ENCODE measurements at regions not wholly inside any gene's neighbourhood (a gene's known extent, or its start where the extent isn't known, plus 50 kb on each side); places are given as distances from the start of the nearest gene placed in this dataset.

DNA sequence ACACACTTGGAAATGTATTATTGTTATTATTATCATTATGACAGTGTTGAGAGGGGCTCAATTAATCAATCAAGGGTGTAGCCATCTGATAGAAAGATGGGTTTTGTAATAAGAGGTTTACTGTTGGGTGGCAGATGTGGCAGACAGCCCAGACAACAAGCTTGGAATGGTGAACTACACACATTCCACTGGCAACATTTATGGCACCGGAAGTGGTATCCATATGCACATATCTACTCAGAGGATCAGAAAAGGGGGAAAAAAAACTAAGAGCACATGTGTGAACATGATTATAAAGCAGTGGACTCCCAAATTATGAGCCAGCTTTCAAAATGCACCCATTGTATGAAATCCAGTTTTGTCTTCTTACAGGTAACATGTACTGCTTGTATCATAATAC, 125.9 kb upstream of the ARX start:
- no peaks in the 10 kb centered on the region for H3K4me1 ChIP-seq (ENCODE audit: insufficient read depth)
- H4K20me1 ChIP-seq (ENCODE audit: insufficient read depth, poor library complexity, severe bottlenecking): no peaks in the 10 kb centered on the region
- no peaks in the 10 kb centered on the region for H3K36me3 ChIP-seq (replicated peaks; ENCODE audit: insufficient read depth, low read depth)
- H3K27ac ChIP-seq: no peak overlapping the region
- H3K9me2 ChIP-seq (replicated peaks; ENCODE audit: insufficient read depth): no peaks in the 10 kb centered on the region
- H3K27me3 ChIP-seq: peaks cover 16% of the 10 kb centered on the region
- no peak for DNase-seq (ENCODE audit: low spot score)
- WGBS (ENCODE audit: low lambda C conversion rate, missing lambda C conversion rate): 93% methylated on average over 1 of the region's 1 CpG
- TF ChIP-seq EZH2phosphoT487 (IDR thresholded peaks at IDR 0.05; ENCODE audit: low read depth, severe bottlenecking, unreplicated experiment) (no peak), EZH2 (IDR thresholded peaks at IDR 0.05; ENCODE audit: borderline replicate concordance) (no peak)
- TF ChIP-seq, protein P1, sequence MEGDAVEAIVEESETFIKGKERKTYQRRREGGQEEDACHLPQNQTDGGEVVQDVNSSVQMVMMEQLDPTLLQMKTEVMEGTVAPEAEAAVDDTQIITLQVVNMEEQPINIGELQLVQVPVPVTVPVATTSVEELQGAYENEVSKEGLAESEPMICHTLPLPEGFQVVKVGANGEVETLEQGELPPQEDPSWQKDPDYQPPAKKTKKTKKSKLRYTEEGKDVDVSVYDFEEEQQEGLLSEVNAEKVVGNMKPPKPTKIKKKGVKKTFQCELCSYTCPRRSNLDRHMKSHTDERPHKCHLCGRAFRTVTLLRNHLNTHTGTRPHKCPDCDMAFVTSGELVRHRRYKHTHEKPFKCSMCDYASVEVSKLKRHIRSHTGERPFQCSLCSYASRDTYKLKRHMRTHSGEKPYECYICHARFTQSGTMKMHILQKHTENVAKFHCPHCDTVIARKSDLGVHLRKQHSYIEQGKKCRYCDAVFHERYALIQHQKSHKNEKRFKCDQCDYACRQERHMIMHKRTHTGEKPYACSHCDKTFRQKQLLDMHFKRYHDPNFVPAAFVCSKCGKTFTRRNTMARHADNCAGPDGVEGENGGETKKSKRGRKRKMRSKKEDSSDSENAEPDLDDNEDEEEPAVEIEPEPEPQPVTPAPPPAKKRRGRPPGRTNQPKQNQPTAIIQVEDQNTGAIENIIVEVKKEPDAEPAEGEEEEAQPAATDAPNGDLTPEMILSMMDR (IDR thresholded peaks at IDR 0.05; ENCODE audit: poor library complexity): no peak
- H2AFZ ChIP-seq: no peak overlapping the region
- no peak overlapping the region for H3K4me3 ChIP-seq
- H3K4me2 ChIP-seq: no peak overlapping the region
- H3K79me2 ChIP-seq: no peaks in the 10 kb centered on the region
- no peaks in the 10 kb centered on the region for H3K9me3 ChIP-seq (ENCODE audit: low read depth)

DNA sequence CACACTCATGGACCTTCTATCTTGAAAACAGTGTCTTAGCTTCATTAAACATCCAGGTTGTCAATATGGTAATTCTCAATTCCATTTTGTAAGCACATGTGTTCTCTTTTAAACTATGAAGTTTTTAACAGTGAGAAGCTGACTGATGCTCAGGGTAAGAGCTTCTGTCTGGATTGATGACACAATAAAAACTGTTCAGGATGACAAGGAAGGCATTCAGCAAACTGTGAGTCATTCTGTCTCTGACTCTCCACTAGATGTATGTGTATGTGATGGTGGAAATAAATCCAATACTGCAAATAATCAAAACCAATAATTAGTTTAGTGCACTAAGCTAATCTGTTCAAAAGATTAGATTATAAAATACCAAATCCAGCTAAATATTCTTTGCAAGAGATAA, 115.3 kb upstream of the ARX start:
- DNase-seq (ENCODE audit: low spot score): no peak
- H3K36me3 ChIP-seq (replicated peaks; ENCODE audit: insufficient read depth, low read depth): no peaks in the 10 kb centered on the region
- H3K9me2 ChIP-seq (replicated peaks; ENCODE audit: insufficient read depth): no peaks in the 10 kb centered on the region
- no peak overlapping the region for H3K4me2 ChIP-seq
- no peak overlapping the region for H3K4me3 ChIP-seq
- no peak overlapping the region for H2AFZ ChIP-seq
- no peaks in the 10 kb centered on the region for H3K27me3 ChIP-seq
- H3K27ac ChIP-seq: no peak overlapping the region
- no peaks in the 10 kb centered on the region for H3K4me1 ChIP-seq (ENCODE audit: insufficient read depth)
- no peaks in the 10 kb centered on the region for H3K9me3 ChIP-seq (ENCODE audit: low read depth)
- no peaks in the 10 kb centered on the region for H4K20me1 ChIP-seq (ENCODE audit: insufficient read depth, poor library complexity, severe bottlenecking)
- H3K79me2 ChIP-seq: no peaks in the 10 kb centered on the region
- TF ChIP-seq, protein P1 (IDR thresholded peaks at IDR 0.05; ENCODE audit: poor library complexity): no peak
- TF ChIP-seq EZH2 (IDR thresholded peaks at IDR 0.05; ENCODE audit: borderline replicate concordance) (no peak), EZH2phosphoT487 (IDR thresholded peaks at IDR 0.05; ENCODE audit: low read depth, severe bottlenecking, unreplicated experiment) (no peak)

DNA sequence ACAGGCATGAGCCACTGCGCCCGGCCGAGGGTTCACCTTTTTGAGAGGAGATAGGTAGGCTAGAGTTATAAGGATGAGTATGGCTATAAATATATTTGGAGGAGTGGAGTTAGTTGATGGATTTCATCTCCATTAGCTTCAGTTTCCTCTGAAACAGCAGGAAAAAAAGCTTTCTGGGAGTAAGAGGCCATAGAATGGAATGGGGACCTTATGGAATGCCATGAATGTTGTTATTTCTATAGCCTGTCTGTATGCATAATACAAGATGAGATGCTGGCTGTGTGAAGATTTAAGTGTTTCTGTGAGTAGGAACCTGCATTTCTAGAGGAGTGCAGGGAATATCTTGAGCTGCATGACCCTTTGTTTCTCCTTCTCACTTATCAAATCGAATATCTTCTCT, 114.9 kb upstream of the ARX start:
- DNase-seq (ENCODE audit: low spot score): no peak
- Histone ChIP-seq H3K27ac (no peak overlapping the region), H3K4me2 (no peak overlapping the region), H3K4me3 (no peak overlapping the region), H3K9me3 (ENCODE audit: low read depth) (no peaks in the 10 kb centered on the region), H3K4me1 (ENCODE audit: insufficient read depth) (no peaks in the 10 kb centered on the region), H3K9me2 (replicated peaks; ENCODE audit: insufficient read depth) (no peaks in the 10 kb centered on the region), H4K20me1 (ENCODE audit: insufficient read depth, poor library complexity, severe bottlenecking) (no peaks in the 10 kb centered on the region), H3K79me2 (no peaks in the 10 kb centered on the region), H3K36me3 (replicated peaks; ENCODE audit: insufficient read depth, low read depth) (no peaks in the 10 kb centered on the region), H2AFZ (no peak overlapping the region), H3K27me3 (no peaks in the 10 kb centered on the region)
- 89% methylated on average over 4 of the region's 4 CpGs for WGBS (ENCODE audit: low lambda C conversion rate, missing lambda C conversion rate)
- TF ChIP-seq, protein P1 (IDR thresholded peaks at IDR 0.05; ENCODE audit: poor library complexity): no peak
- TF ChIP-seq EZH2phosphoT487 (IDR thresholded peaks at IDR 0.05; ENCODE audit: low read depth, severe bottlenecking, unreplicated experiment): no peak
- TF ChIP-seq EZH2 (IDR thresholded peaks at IDR 0.05; ENCODE audit: borderline replicate concordance): no peak

DNA sequence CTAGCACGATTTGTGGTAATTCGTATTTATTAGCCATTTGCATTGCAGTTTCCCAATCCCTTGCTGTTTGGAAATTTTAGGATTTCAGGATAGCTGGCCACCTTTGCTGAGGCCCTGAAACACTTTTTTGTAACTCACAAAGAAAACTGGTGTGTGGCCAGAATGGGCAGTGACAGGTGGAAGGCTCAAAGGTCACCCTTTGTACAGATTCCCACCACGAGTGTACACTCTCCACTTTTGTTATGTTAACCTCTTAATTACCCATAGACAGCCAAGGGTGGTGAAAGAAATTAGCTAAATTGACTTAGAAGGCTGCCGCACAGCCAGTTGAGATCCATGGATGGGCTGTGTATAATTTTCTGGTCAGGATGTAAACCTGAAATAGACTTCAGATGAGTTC, 109.7 kb upstream of the ARX start:
- Histone ChIP-seq H3K27me3 (no peaks in the 10 kb centered on the region), H2AFZ (no peak overlapping the region), H3K4me3 (no peak overlapping the region), H4K20me1 (ENCODE audit: insufficient read depth, poor library complexity, severe bottlenecking) (no peaks in the 10 kb centered on the region), H3K9me3 (ENCODE audit: low read depth) (no peaks in the 10 kb centered on the region), H3K4me1 (ENCODE audit: insufficient read depth) (no peaks in the 10 kb centered on the region), H3K36me3 (replicated peaks; ENCODE audit: insufficient read depth, low read depth) (no peaks in the 10 kb centered on the region), H3K9me2 (replicated peaks; ENCODE audit: insufficient read depth) (no peaks in the 10 kb centered on the region), H3K79me2 (no peaks in the 10 kb centered on the region), H3K27ac (no peak overlapping the region), H3K4me2 (no peak overlapping the region)
- 71% methylated on average over 4 of the region's 4 CpGs for WGBS (ENCODE audit: low lambda C conversion rate, missing lambda C conversion rate)
- no peak for TF ChIP-seq EZH2phosphoT487 (IDR thresholded peaks at IDR 0.05; ENCODE audit: low read depth, severe bottlenecking, unreplicated experiment)
- DNase-seq (ENCODE audit: low spot score): no peak
